GM23338 (cell line): ENCODE measurements at regions not wholly inside any gene's neighbourhood (a gene's known extent, or its start where the extent isn't known, plus 50 kb on each side); places are given as distances from the start of the nearest gene placed in this dataset.

Experiments
- ATAC-seq: fragments of 200-7000 bp; cut with Tn5 transposase; 3 replicates; pipeline ENCODE4 v1.9.1; 2020
- DNase-seq: peaks from one replicate; pipeline ENCODE4 v3.0.0-alpha.2; 2015; ENCODE audit warnings: low spot score
- H2AFZ ChIP-seq: fragments of 200-600 bp; sonication (generic); 2 replicates; pipeline ENCODE4 v1.8.0; 2016; ENCODE audit warnings: antibody characterized with exemption, mild to moderate bottlenecking, moderate library complexity
- H3F3A ChIP-seq: fragments of 200-600 bp; sonication (generic); replicated peaks from 2 replicates; pipeline ENCODE4 v1.8.0; 2017; ENCODE audit warnings: antibody characterized with exemption, mixed run types, low read depth
- H3K27ac ChIP-seq: fragments of 200-600 bp; sonication (generic); 2 replicates; pipeline ENCODE4 v1.6.1; 2016; ENCODE audit warnings: low read depth
- H3K27me3 ChIP-seq: fragments of 200-600 bp; sonication (generic); 2 replicates; pipeline ENCODE4 v1.8.0; 2016; ENCODE audit warnings: mild to moderate bottlenecking, mixed run types, moderate library complexity; ENCODE audit not compliant: insufficient read depth
- H3K36me3 ChIP-seq: fragments of 200-600 bp; sonication (generic); 2 replicates; pipeline ENCODE4 v1.8.0; 2016; ENCODE audit warnings: mild to moderate bottlenecking; ENCODE audit not compliant: insufficient read depth
- H3K4me1 ChIP-seq: fragments of 200-600 bp; sonication (generic); 2 replicates; pipeline ENCODE4 v1.8.0; 2016; ENCODE audit warnings: mild to moderate bottlenecking, moderate library complexity; ENCODE audit not compliant: insufficient read depth
- H3K4me2 ChIP-seq: fragments of 200-600 bp; sonication (generic); 2 replicates; pipeline ENCODE4 v1.7.1; 2017; ENCODE audit warnings: mixed run types
- H3K4me3 ChIP-seq: fragments of 200-600 bp; sonication (generic); 2 replicates; pipeline ENCODE4 v1.6.1; 2016; ENCODE audit warnings: mixed run types
- H3K79me2 ChIP-seq: fragments of 200-600 bp; sonication (generic); replicated peaks from 2 replicates; pipeline ENCODE4 v1.8.0; 2017; ENCODE audit warnings: mild to moderate bottlenecking; ENCODE audit not compliant: insufficient read depth
- H3K9me2 ChIP-seq: fragments of 200-600 bp; sonication (generic); 2 replicates; pipeline ENCODE4 v1.8.0; 2017; ENCODE audit not compliant: insufficient read depth
- H4K20me1 ChIP-seq: fragments of 200-600 bp; sonication (generic); replicated peaks from 2 replicates; pipeline ENCODE4 v1.8.0; 2017; ENCODE audit warnings: mild to moderate bottlenecking; ENCODE audit not compliant: insufficient read depth
- H3K27ac Mint-ChIP-seq: 2 replicates; pipeline ENCODE4 v1.8.0; 2020; ENCODE audit warnings: inconsistent platforms, mild to moderate bottlenecking, moderate library complexity, mixed read lengths
- H3K27me3 Mint-ChIP-seq: 3 replicates; pipeline ENCODE4 v1.8.0; 2022; ENCODE audit warnings: low read depth, mild to moderate bottlenecking, moderate library complexity, mixed read lengths, inconsistent platforms; ENCODE audit not compliant: insufficient read depth, poor library complexity
- H3K36me3 Mint-ChIP-seq: 3 replicates; pipeline ENCODE4 v1.8.0; 2021; ENCODE audit warnings: low read depth, mild to moderate bottlenecking, inconsistent platforms, moderate library complexity, mixed read lengths
- H3K4me1 Mint-ChIP-seq: 3 replicates; pipeline ENCODE4 v1.8.0; 2020; ENCODE audit warnings: mild to moderate bottlenecking, inconsistent platforms, mixed read lengths
- H3K4me3 Mint-ChIP-seq: 3 replicates; pipeline ENCODE4 v1.8.0; 2021; ENCODE audit warnings: moderate library complexity, mild to moderate bottlenecking, inconsistent platforms, mixed read lengths
- H3K9me3 Mint-ChIP-seq: 3 replicates; pipeline ENCODE4 v1.8.0; 2020; ENCODE audit warnings: moderate library complexity, mild to moderate bottlenecking, inconsistent platforms, mixed read lengths
- EZH2phosphoT487 ChIP-seq: fragments of 200-600 bp; sonication (generic); IDR thresholded peaks from one replicate; pipeline ENCODE4 v1.8.1; 2018; ENCODE audit warnings: antibody characterized with exemption; ENCODE audit not compliant: unreplicated experiment
- NANOG ChIP-seq: IDR thresholded peaks from 2 replicates; pipeline ENCODE4 v1.6.1; 2016; ENCODE audit warnings: antibody characterized with exemption, borderline replicate concordance
- ZNF114 ChIP-seq: fragments of 250-450 bp; sonication (Bioruptor Pico); IDR thresholded peaks from 2 replicates; pipeline ENCODE4 v1.5.0; 2020; ENCODE audit warnings: mild to moderate bottlenecking, moderate library complexity
- ZNF331 ChIP-seq: fragments of 250-450 bp; sonication (Bioruptor Pico); IDR thresholded peaks from 2 replicates; pipeline ENCODE4 v1.5.0; 2020; ENCODE audit warnings: low read depth, mild to moderate bottlenecking, moderate library complexity
- ZNF462 ChIP-seq: fragments of 250-450 bp; sonication (Bioruptor Pico); IDR thresholded peaks from 2 replicates; pipeline ENCODE4 v1.5.0; 2020; ENCODE audit warnings: mild to moderate bottlenecking, moderate library complexity
- TF ChIP-seq, protein P1 (sequence below), 2 experiments: fragments of 200-600 bp in 1 of 2; sonication (generic) in 1 of 2; conservative IDR thresholded peaks; 2 replicates each; pipeline versions ENCODE4 v1.5.1 to v1.6.1; 2016 to 2017; ENCODE audit warnings: antibody characterized with exemption in 2 of 2, low read depth in 2 of 2, mild to moderate bottlenecking in 2 of 2, moderate library complexity in 1 of 2

DNA sequence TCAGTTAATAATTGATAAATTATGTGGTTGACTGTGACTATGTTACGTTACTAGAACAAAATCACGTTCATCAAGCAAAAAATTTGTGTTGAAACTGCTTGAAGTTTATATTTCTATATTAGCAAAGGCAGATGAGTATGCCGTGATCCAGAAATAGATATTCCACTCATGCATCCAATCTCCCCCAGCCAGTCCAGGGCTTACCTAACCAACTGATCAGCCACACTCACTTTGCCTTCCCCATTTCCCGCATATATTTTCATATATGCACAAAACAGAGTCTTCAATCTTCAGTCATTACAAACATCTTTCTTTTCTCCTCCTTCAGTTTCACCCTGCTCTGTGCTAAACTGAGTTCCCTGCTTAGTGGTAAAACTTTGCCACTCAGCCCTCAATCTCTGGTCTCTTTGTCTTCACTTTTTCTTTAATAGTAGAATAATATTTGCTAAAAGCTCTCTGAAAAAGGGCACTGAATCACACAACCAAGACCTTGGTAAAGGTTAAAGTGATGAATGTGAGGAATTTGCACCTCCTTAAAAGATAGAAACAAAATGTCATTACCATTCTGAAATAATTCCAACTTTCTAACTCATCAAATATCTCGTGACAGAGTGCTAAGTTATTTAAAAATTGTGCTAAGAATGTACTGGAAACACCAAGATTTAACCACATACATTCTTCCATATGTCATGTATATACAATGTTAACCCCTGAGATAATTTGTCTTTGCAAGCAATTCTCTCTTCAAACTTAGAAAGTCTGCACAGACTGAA, 893.2 kb upstream of the CRIM1 start (continued):
- TF ChIP-seq ZNF462 (CRISPR knock-in tag) = no peak
- TF ChIP-seq, protein P1, sequence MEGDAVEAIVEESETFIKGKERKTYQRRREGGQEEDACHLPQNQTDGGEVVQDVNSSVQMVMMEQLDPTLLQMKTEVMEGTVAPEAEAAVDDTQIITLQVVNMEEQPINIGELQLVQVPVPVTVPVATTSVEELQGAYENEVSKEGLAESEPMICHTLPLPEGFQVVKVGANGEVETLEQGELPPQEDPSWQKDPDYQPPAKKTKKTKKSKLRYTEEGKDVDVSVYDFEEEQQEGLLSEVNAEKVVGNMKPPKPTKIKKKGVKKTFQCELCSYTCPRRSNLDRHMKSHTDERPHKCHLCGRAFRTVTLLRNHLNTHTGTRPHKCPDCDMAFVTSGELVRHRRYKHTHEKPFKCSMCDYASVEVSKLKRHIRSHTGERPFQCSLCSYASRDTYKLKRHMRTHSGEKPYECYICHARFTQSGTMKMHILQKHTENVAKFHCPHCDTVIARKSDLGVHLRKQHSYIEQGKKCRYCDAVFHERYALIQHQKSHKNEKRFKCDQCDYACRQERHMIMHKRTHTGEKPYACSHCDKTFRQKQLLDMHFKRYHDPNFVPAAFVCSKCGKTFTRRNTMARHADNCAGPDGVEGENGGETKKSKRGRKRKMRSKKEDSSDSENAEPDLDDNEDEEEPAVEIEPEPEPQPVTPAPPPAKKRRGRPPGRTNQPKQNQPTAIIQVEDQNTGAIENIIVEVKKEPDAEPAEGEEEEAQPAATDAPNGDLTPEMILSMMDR (conservative IDR thresholded peaks at IDR 0.05; ENCODE audit: low read depth in 2 of 2) = no peak
- TF ChIP-seq ZNF114 = no peak

DNA sequence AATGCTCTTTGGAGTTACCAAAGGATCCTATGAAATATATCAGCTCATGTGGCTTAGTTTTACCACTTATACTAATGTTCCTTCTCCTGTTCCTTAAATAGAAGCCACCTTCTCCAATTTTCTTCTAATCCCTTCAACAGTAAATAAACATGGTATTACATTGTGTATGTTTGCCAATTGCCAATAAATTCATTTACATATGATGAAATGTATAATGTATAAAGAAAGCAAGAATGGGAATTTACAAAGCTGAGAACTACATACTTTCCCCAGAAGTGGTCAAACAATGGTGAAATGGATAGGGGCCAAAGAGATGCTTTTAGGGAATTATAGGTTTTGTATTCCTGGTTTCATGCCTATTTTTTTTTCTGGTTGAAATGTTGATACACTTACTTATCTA, 894.2 kb upstream of the CRIM1 start:
- H3K79me2 ChIP-seq = no peaks in the 10 kb centered on the region
- no peak overlapping the region for H3K4me3 ChIP-seq
- H3K9me2 ChIP-seq = peaks cover 8% of the 10 kb centered on the region; the same call in 1 of the 2 replicates
- H2AFZ ChIP-seq = no peak overlapping the region
- Mint-ChIP-seq H3K4me3 (no peak overlapping the region), H3K4me1 (no peaks in the 10 kb centered on the region), H3K36me3 (no peaks in the 10 kb centered on the region), H3K27ac (no peak overlapping the region), H3K27me3 (no peaks in the 10 kb centered on the region), H3K9me3 (no peaks in the 10 kb centered on the region)
- no peak for DNase-seq
- no peak overlapping the region for H3K4me2 ChIP-seq
- no peaks in the 10 kb centered on the region for H3K27me3 ChIP-seq
- H4K20me1 ChIP-seq = no peaks in the 10 kb centered on the region
- H3F3A ChIP-seq = no peaks in the 10 kb centered on the region
- H3K36me3 ChIP-seq = no peaks in the 10 kb centered on the region
- no peak overlapping the region for H3K27ac ChIP-seq
- no peak for ATAC-seq
- H3K4me1 ChIP-seq = no peaks in the 10 kb centered on the region
- no peak for TF ChIP-seq EZH2phosphoT487
- no peak for TF ChIP-seq NANOG
- TF ChIP-seq ZNF331 (CRISPR knock-in tag) = no peak
- TF ChIP-seq, protein P1 (conservative IDR thresholded peaks at IDR 0.05; ENCODE audit: low read depth in 2 of 2) = no peak
